Astrocyte of the cerebellum (primary cell): ENCODE measurements at regions not wholly inside any gene's neighbourhood (a gene's known extent, or its start where the extent isn't known, plus 50 kb on each side); places are given as distances from the start of the nearest gene placed in this dataset.
"Not testable (repeated sequence)": the region's sequence is repeated elsewhere in the genome, so short reads cannot be mapped to it uniquely, and the experiment has no call there.

Experiments
- DNase-seq: peaks from one replicate; pipeline ENCODE4 v3.0.0-alpha.2; 2011; ENCODE audit warnings: low read depth
- H3K4me3 ChIP-seq: 2 replicates; pipeline ENCODE4 v1.5.1; 2011; ENCODE audit warnings: mild to moderate bottlenecking, low read depth, low read length, moderate library complexity
- CTCF ChIP-seq: IDR thresholded peaks from 2 replicates; pipeline ENCODE4 v1.5.1; 2012; ENCODE audit warnings: low read length, low read depth, moderate library complexity, mild to moderate bottlenecking; ENCODE audit errors: missing control alignments
- in situ Hi-C: cut with HindIII; loops from 2 replicates; pipeline ENCODE4 v1.10.0; 2017; ENCODE audit warnings: low sequenced_read_pairs

- no peak for TF ChIP-seq CTCF
- no peak for DNase-seq
- in situ Hi-C loops = no loop called here
- no peak overlapping the region for H3K4me3 ChIP-seq
Observed at GRCh38 chr12:131425112-131426075, 285.5 kb upstream of the SFSWAP start.

GRCh38 chr12:131428091-131428685 is 282.7 kb upstream of the SFSWAP start:
- in situ Hi-C loops = no loop called here
- TF ChIP-seq CTCF = no peak
- H3K4me3 ChIP-seq = no peak overlapping the region
- no peak for DNase-seq

GRCh38 chr12:131429221-131429620 is 281.7 kb upstream of the SFSWAP start:
- DNase-seq, H3K4me3 ChIP-seq, in situ Hi-C loops: not testable (repeated sequence)

GRCh38 chr12:131429697-131430096 is 281.2 kb upstream of the SFSWAP start:
- H3K4me3 ChIP-seq, DNase-seq, in situ Hi-C loops: not testable (repeated sequence)

DNA sequence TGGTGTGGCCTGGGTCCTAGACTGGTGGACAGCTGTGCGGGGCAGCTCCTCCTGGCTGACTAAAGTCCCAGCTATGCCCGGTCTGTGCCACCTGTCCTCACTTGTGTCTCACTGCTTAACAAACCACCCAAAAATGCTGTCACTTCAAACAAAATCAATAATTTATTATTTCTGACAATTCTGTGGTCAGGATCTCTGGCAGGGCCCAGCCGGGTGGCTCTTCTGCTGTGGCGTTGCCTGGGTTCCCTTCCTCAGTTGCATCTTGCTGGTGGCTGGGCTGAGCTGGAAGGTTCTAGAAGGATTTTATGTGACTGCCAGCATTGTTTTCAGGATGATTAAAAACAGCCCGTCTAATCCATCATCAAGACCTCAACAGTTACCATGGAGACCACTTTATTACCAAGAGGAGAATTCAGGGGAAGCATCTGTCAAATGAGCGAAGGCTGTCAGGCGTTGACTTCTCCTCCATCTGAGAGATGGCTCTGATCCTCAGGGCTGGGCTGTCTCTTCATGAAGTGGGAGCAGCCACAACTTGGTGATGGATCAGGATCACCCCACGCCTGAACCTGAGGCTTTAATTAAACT is 280.6 kb upstream of the SFSWAP start:
- H3K4me3 ChIP-seq = no peak overlapping the region
- in situ Hi-C loops = no loop called here
- no peak for TF ChIP-seq CTCF
- DNase-seq = no peak

- in situ Hi-C loops, DNase-seq, H3K4me3 ChIP-seq: not testable (repeated sequence)
Observed at GRCh38 chr12:131431126-131431655, 279.7 kb upstream of the SFSWAP start.

DNA sequence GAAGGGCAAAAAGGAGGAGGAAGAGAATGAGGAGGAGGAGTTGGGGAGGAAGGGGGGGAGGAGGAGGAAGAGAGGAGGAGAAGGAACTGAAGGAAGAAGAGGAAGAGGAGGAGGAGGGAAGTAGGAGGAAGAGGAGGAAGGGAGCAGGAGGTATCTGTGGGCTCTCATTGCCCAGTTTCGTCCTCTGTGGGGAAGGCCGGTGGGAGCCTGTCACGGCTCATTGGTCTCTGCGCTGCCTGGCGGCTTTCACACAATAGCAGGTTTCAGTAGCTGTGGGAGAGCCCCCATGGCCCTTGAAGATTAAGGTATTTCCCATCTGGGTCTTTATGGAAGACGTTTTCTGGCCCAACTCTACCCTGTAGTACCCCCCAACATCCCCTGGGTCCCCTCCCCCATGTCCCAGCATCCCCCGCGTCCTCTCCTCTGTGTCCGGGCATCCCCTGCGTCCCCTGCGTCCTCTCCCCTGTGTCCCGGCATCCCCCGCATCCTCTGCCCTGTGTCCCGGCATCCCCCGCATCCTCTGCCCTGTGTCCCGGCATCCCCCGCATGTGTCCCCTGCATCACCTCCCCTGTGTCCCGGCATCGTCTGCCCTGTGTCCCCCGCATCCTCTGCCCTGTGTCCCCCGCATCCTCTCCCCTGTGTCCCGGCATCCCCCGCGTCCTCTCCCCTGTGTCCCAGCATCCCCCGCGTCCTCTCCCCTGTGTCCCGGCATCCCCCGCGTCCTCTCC is 278.2 kb upstream of the SFSWAP start:
- DNase-seq = no peak

More for the DNA sequence above, 278.2 kb upstream of the SFSWAP start:
- no peak for TF ChIP-seq CTCF
- in situ Hi-C loops = no loop called here
- H3K4me3 ChIP-seq = no peak overlapping the region
